IMR-90 (cell line): ENCODE measurements at regions not wholly inside any gene's neighbourhood (a gene's known extent, or its start where the extent isn't known, plus 50 kb on each side); places are given as distances from the start of the nearest gene placed in this dataset.

Experiments
- ATAC-seq: fragments of 200-7000 bp; cut with Tn5 transposase; 2 replicates; pipeline ENCODE4 v1.9.1; 2020; ENCODE audit warnings: low read depth, mild to moderate bottlenecking, moderate library complexity
- BruUV-seq: library from RNA; stranded (reverse); fragments of 400-500 nt; replicated peaks from 2 replicates; lab custom pipeline; 2021; lab: Mats Ljungman, UMichigan
- CTCF ChIA-PET: fragments of 300-600 bp; formaldehyde crosslinking; extraction: SDS; loops from one replicate; lab custom pipeline; 2021; ENCODE audit warnings: antibody characterized with exemption; lab: Yijun Ruan, JAX
- POLR2A ChIA-PET: fragments of 300-600 bp; sonication (Branson Sonifier 250); formaldehyde crosslinking; loops from one replicate; lab custom pipeline; 2022; ENCODE audit warnings: antibody characterized with exemption; ENCODE audit not compliant: unreplicated experiment; lab: Charles Lee
- DNase-seq: peaks from one replicate; pipeline ENCODE4 v3.0.0; 2013
- H2AFZ ChIP-seq: replicated peaks from 2 replicates; pipeline ENCODE3; 2013; ENCODE audit warnings: low read length, mild to moderate bottlenecking; ENCODE audit not compliant: poor library complexity
- H2AK5ac ChIP-seq: 2 replicates; pipeline ENCODE4 v1.6.1; 2013; ENCODE audit warnings: low read depth, low read length, inconsistent platforms
- H2AK9ac ChIP-seq: replicated peaks from 2 replicates; pipeline ENCODE3; 2013; ENCODE audit warnings: mild to moderate bottlenecking, low read depth, low read length, moderate library complexity; ENCODE audit not compliant: poor library complexity
- H2BK120ac ChIP-seq: 2 replicates; pipeline ENCODE4 v1.6.1; 2013; ENCODE audit warnings: low read depth, low read length, inconsistent platforms
- H2BK15ac ChIP-seq: 3 replicates; pipeline ENCODE4 v1.6.1; 2013; ENCODE audit warnings: low read depth, low read length, inconsistent platforms
- H2BK20ac ChIP-seq: 2 replicates; pipeline ENCODE4 v1.6.1; 2013; ENCODE audit warnings: low read depth, mild to moderate bottlenecking, inconsistent platforms, low read length, moderate library complexity
- H2BK5ac ChIP-seq: 2 replicates; pipeline ENCODE4 v1.6.1; 2013; ENCODE audit warnings: mild to moderate bottlenecking, low read depth, low read length, inconsistent platforms; ENCODE audit not compliant: poor library complexity, severe bottlenecking
- H3K14ac ChIP-seq: replicated peaks from 2 replicates; pipeline ENCODE4 v1.6.1; 2013; ENCODE audit warnings: low read depth, low read length, inconsistent platforms
- H3K18ac ChIP-seq: 2 replicates; pipeline ENCODE4 v1.6.1; 2013; ENCODE audit warnings: low read depth, low read length, control low read depth
- H3K23ac ChIP-seq: 2 replicates; pipeline ENCODE4 v1.6.1; 2013; ENCODE audit warnings: low read depth, low read length, inconsistent platforms
- H3K27ac ChIP-seq: 2 replicates; pipeline ENCODE4 v1.5.1; 2013; ENCODE audit warnings: mild to moderate bottlenecking, control low read depth, low read length; ENCODE audit not compliant: insufficient read depth
- H3K27me3 ChIP-seq: 2 replicates; pipeline ENCODE4 v1.6.1; 2013; ENCODE audit warnings: low read length; ENCODE audit not compliant: control insufficient read depth, insufficient read depth
- H3K36me3 ChIP-seq: 2 replicates; pipeline ENCODE4 v1.6.1; 2013; ENCODE audit warnings: low read length, mixed read lengths; ENCODE audit not compliant: control insufficient read depth, insufficient read depth
- H3K4ac ChIP-seq: 2 replicates; pipeline ENCODE4 v1.6.1; 2013; ENCODE audit warnings: low read depth, low read length, inconsistent platforms
- H3K4me1 ChIP-seq: 2 replicates; pipeline ENCODE4 v1.6.1; 2013; ENCODE audit warnings: low read length, mixed read lengths; ENCODE audit not compliant: control insufficient read depth, insufficient read depth
- H3K4me2 ChIP-seq: 2 replicates; pipeline ENCODE4 v1.6.1; 2013; ENCODE audit warnings: low read depth, mild to moderate bottlenecking, control low read depth, low read length, moderate library complexity
- H3K4me3 ChIP-seq: 2 replicates; pipeline ENCODE4 v1.5.1; 2013; ENCODE audit warnings: low read depth, mild to moderate bottlenecking, control low read depth, low read length, moderate library complexity; ENCODE audit not compliant: insufficient read depth
- H3K56ac ChIP-seq: 2 replicates; pipeline ENCODE4 v1.6.1; 2013; ENCODE audit warnings: low read length, inconsistent platforms; ENCODE audit not compliant: insufficient read depth; ENCODE audit errors: extremely low read depth
- H3K79me1 ChIP-seq, 2 experiments: 2 replicates each; pipeline ENCODE4 v1.6.1; 2013; ENCODE audit warnings: low read length in 2 of 2, inconsistent platforms in 1 of 2, low read depth in 1 of 2
- H3K9ac ChIP-seq: 2 replicates; pipeline ENCODE4 v1.6.1; 2013; ENCODE audit warnings: low read depth, low read length, control low read depth
- H3K9me1 ChIP-seq: 2 replicates; pipeline ENCODE4 v1.6.1; 2013; ENCODE audit warnings: low read length, inconsistent platforms; ENCODE audit not compliant: insufficient read depth
- H3K9me3 ChIP-seq: 2 replicates; pipeline ENCODE4 v1.6.1; 2013; ENCODE audit warnings: low read length; ENCODE audit not compliant: control insufficient read depth, insufficient read depth
- H4K20me1 ChIP-seq: 2 replicates; pipeline ENCODE4 v1.6.1; 2013; ENCODE audit warnings: low read length, inconsistent platforms; ENCODE audit not compliant: insufficient read depth
- H4K5ac ChIP-seq: 2 replicates; pipeline ENCODE4 v1.6.1; 2013; ENCODE audit warnings: mild to moderate bottlenecking, low read depth, low read length, control low read depth
- H4K8ac ChIP-seq, 2 experiments: 2 replicates each; pipeline ENCODE4 v1.6.1; 2013; ENCODE audit warnings: low read depth in 2 of 2, low read length in 2 of 2, control low read depth in 1 of 2, inconsistent platforms in 1 of 2
- H4K91ac ChIP-seq: 2 replicates; pipeline ENCODE4 v1.6.1; 2013; ENCODE audit warnings: low read depth, low read length, inconsistent platforms; ENCODE audit not compliant: insufficient read depth
- BHLHE40 ChIP-seq: fragments of 150-350 bp; IDR thresholded peaks from 2 replicates; pipeline ENCODE4 v1.6.1; 2016; ENCODE audit warnings: mild to moderate bottlenecking, low read depth, low read length
- CEBPB ChIP-seq: IDR thresholded peaks from 2 replicates; pipeline ENCODE4 v1.6.1; 2012; ENCODE audit warnings: low read depth, low read length, improper control_type of control experiment
- CHD1 ChIP-seq: IDR thresholded peaks from 2 replicates; pipeline ENCODE4 v1.6.1; 2012; ENCODE audit warnings: low read depth, low read length, improper control_type of control experiment
- FOS ChIP-seq: fragments of 150-350 bp; IDR thresholded peaks from 2 replicates; pipeline ENCODE4 v1.6.1; 2016; ENCODE audit warnings: low read depth, low read length
- MAFK ChIP-seq: IDR thresholded peaks from 2 replicates; pipeline ENCODE4 v1.6.1; 2012; ENCODE audit warnings: low read depth, low read length, improper control_type of control experiment
- MAZ ChIP-seq: IDR thresholded peaks from 2 replicates; pipeline ENCODE4 v1.6.1; 2012; ENCODE audit warnings: low read depth, mild to moderate bottlenecking, low read length, improper control_type of control experiment, moderate library complexity, borderline replicate concordance
- MXI1 ChIP-seq: IDR thresholded peaks from 2 replicates; pipeline ENCODE4 v1.6.1; 2012; ENCODE audit warnings: low read depth, mild to moderate bottlenecking, low read length, moderate library complexity, borderline replicate concordance
- NFE2L2 ChIP-seq: fragments of 150-350 bp; IDR thresholded peaks from 2 replicates; pipeline ENCODE4 v1.6.1; 2016; ENCODE audit warnings: low read depth, mild to moderate bottlenecking, low read length
- POLR2A ChIP-seq: IDR thresholded peaks from 2 replicates; pipeline ENCODE4 v1.6.1; 2012; ENCODE audit warnings: mild to moderate bottlenecking, low read depth, low read length
- RAD21 ChIP-seq: IDR thresholded peaks from 2 replicates; pipeline ENCODE4 v1.6.1; 2012; ENCODE audit warnings: low read length, improper control_type of control experiment
- RCOR1 ChIP-seq: IDR thresholded peaks from 2 replicates; pipeline ENCODE4 v1.6.1; 2012; ENCODE audit warnings: mild to moderate bottlenecking, low read length, improper control_type of control experiment; ENCODE audit not compliant: insufficient replicate concordance
- RFX5 ChIP-seq: IDR thresholded peaks from 2 replicates; pipeline ENCODE4 v1.8.0; 2012; ENCODE audit warnings: low read depth, mild to moderate bottlenecking, low read length, moderate library complexity
- SMC3 ChIP-seq: fragments of 150-350 bp; IDR thresholded peaks from 2 replicates; pipeline ENCODE4 v1.6.1; 2016; ENCODE audit warnings: low read depth, mild to moderate bottlenecking, antibody characterized with exemption, low read length, moderate library complexity
- WGBS, 2 experiments: methylation state at CpG; one replicate each; pipeline versions ENCODE4 v1.1.5 to v1.1.7; 2013; ENCODE audit warnings: missing lambda C conversion rate in 2 of 2; ENCODE audit not compliant: insufficient read length in 1 of 2; ENCODE audit errors: extremely low coverage in 2 of 2; 5-methylcytosine and 5-hydroxymethylcytosine counted together
- dilution Hi-C: fragments of 300-500 bp; cut with HindIII; formaldehyde crosslinking; loops from one replicate; pipeline ENCODE4 v1.14.3; 2018; ENCODE audit warnings: low sequenced_read_pairs; ENCODE audit not compliant: unreplicated experiment
- in situ Hi-C: fragments of 300-500 bp; cut with MboI; formaldehyde crosslinking; loops from 3 replicates; pipeline ENCODE4 v1.14.3; 2019; ENCODE audit warnings: low sequenced_read_pairs, inconsistent platforms, mixed read lengths
- intact Hi-C: fragments of 100-400 bp; cut with micrococcal nuclease; formaldehyde crosslinking; loops from 2 replicates; pipeline ENCODE4 v1.10.0; 2022
- TF ChIP-seq, protein P1 (sequence below): fragments of 150-350 bp; IDR thresholded peaks from 2 replicates; pipeline ENCODE4 v1.6.1; 2016; ENCODE audit warnings: low read depth, mild to moderate bottlenecking, low read length, moderate library complexity, borderline replicate concordance
- TF ChIP-seq, protein P2 (sequence below): conservative IDR thresholded peaks from 2 replicates; pipeline ENCODE4 v1.5.1; 2012; ENCODE audit warnings: mild to moderate bottlenecking, low read depth, low read length, improper control_type of control experiment
- TF ChIP-seq, protein P3 (sequence below): fragments of 150-350 bp; IDR thresholded peaks from 2 replicates; pipeline ENCODE4 v1.6.1; 2017; ENCODE audit warnings: mild to moderate bottlenecking, antibody characterized with exemption, low read length, low read depth

DNA sequence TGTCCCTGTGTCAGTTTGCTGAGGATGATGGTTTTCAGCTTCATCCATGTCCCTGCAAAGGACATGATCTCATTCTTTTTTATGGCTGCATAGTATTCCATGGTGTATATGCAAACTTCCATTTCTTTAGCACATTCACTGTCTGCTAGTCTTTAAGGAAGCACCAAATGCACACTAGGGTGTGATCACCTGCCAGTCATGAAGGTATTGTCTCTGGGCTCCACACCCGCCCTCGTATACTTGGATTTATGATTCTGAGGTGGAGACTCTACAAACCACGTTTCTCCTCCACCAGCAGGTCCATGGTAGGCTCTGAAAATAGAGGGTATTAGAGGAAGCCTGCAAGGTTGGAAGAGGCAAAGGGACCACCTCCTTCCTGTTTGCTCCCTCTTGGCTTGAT, 75.9 kb upstream of the MAML3 start:
- no peak overlapping the region for H2AK9ac ChIP-seq
- no peak for DNase-seq
- no peak overlapping the region for H2BK15ac ChIP-seq
- H3K56ac ChIP-seq = no peak overlapping the region
- ChIA-PET POLR2A (no interaction called here), CTCF (no interaction called here)
- H4K91ac ChIP-seq = no peak overlapping the region
- in situ Hi-C loops = loop anchor here (10.0 kb wide), 1 partner anchor 65 kb away; no protein-coding TSS in a partner anchor
- H2BK20ac ChIP-seq = no peak overlapping the region
- H3K9ac ChIP-seq = no peak overlapping the region
- no peak overlapping the region for H4K5ac ChIP-seq
- H3K9me1 ChIP-seq = peaks cover 8% of the 10 kb centered on the region; the same call in 1 of the 2 replicates
- no peak overlapping the region for H3K23ac ChIP-seq
- intact Hi-C loops = no loop called here
- H3K27me3 ChIP-seq = no peaks in the 10 kb centered on the region
- H3K36me3 ChIP-seq = no peaks in the 10 kb centered on the region
- peaks cover 9% of the 10 kb centered on the region for H3K4me1 ChIP-seq
- no peak overlapping the region for H2AK5ac ChIP-seq
- no peak overlapping the region for H3K4me2 ChIP-seq
- H3K4me3 ChIP-seq = no peak overlapping the region
- no peak overlapping the region for H2BK5ac ChIP-seq
- no peak overlapping the region for H2AFZ ChIP-seq
- no peak overlapping the region for H3K14ac ChIP-seq
- no TSS peak for BruUV-seq
- no peak overlapping the region for H3K4ac ChIP-seq
- no peak for TF ChIP-seq CHD1
- no peak for TF ChIP-seq NFE2L2
- TF ChIP-seq MXI1 = no peak
- TF ChIP-seq MAZ = no peak
- no peak for TF ChIP-seq FOS
- no peak for TF ChIP-seq POLR2A
- no peak for TF ChIP-seq BHLHE40
- no peak for TF ChIP-seq RCOR1
- no peak for TF ChIP-seq RAD21
- TF ChIP-seq, protein P1, sequence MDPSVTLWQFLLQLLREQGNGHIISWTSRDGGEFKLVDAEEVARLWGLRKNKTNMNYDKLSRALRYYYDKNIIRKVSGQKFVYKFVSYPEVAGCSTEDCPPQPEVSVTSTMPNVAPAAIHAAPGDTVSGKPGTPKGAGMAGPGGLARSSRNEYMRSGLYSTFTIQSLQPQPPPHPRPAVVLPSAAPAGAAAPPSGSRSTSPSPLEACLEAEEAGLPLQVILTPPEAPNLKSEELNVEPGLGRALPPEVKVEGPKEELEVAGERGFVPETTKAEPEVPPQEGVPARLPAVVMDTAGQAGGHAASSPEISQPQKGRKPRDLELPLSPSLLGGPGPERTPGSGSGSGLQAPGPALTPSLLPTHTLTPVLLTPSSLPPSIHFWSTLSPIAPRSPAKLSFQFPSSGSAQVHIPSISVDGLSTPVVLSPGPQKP = no peak
- TF ChIP-seq, protein P2, sequence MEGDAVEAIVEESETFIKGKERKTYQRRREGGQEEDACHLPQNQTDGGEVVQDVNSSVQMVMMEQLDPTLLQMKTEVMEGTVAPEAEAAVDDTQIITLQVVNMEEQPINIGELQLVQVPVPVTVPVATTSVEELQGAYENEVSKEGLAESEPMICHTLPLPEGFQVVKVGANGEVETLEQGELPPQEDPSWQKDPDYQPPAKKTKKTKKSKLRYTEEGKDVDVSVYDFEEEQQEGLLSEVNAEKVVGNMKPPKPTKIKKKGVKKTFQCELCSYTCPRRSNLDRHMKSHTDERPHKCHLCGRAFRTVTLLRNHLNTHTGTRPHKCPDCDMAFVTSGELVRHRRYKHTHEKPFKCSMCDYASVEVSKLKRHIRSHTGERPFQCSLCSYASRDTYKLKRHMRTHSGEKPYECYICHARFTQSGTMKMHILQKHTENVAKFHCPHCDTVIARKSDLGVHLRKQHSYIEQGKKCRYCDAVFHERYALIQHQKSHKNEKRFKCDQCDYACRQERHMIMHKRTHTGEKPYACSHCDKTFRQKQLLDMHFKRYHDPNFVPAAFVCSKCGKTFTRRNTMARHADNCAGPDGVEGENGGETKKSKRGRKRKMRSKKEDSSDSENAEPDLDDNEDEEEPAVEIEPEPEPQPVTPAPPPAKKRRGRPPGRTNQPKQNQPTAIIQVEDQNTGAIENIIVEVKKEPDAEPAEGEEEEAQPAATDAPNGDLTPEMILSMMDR = no peak
- TF ChIP-seq RFX5 = no peak
- TF ChIP-seq MAFK = no peak
- TF ChIP-seq, protein P3, sequence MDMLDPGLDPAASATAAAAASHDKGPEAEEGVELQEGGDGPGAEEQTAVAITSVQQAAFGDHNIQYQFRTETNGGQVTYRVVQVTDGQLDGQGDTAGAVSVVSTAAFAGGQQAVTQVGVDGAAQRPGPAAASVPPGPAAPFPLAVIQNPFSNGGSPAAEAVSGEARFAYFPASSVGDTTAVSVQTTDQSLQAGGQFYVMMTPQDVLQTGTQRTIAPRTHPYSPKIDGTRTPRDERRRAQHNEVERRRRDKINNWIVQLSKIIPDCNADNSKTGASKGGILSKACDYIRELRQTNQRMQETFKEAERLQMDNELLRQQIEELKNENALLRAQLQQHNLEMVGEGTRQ = no peak
- no peak for TF ChIP-seq SMC3
- TF ChIP-seq CEBPB = no peak
- dilution Hi-C loops = no loop called here
- no peak overlapping the region for H2BK120ac ChIP-seq
- H3K9me3 ChIP-seq = no peaks in the 10 kb centered on the region
- no peak overlapping the region for H4K8ac ChIP-seq
- no CpG with 5 or more reads among the region's 3 CpGs for WGBS, 2 experiments
- no peak overlapping the region for H3K18ac ChIP-seq
- H3K79me1 ChIP-seq = no peaks in the 10 kb centered on the region
- no peaks in the 10 kb centered on the region for H4K20me1 ChIP-seq
- ATAC-seq = no peak
- H3K27ac ChIP-seq = no peak overlapping the region
